Stomach (tissue), 8 donors: ENCODE measurements at regions not wholly inside any gene's neighbourhood (a gene's known extent, or its start where the extent isn't known, plus 50 kb on each side); places are given as distances from the start of the nearest gene placed in this dataset.

Experiments used
- DNase-seq, 2 donors: peaks; one replicate each; pipeline versions ENCODE4 v3.0.0 to v3.0.0-alpha.2; 2013 to 2019
- H3K27ac ChIP-seq, 5 donors: fragments of 200-600 bp in 4 of 5; sonication (generic) in 4 of 5; one replicate each; pipeline ENCODE4 v1.5.1; 2013 to 2019; ENCODE audit warnings: mild to moderate bottlenecking in 1 of 5, moderate library complexity in 1 of 5
- H3K27me3 ChIP-seq, 3 donors: fragments of 200-600 bp; sonication (generic); one replicate each; pipeline ENCODE4 v1.5.1; 2017 to 2019; ENCODE audit warnings: mixed run types in 1 of 3
- H3K36me3 ChIP-seq, 4 donors: fragments of 200-600 bp; sonication (generic); 1 replicate in 3 of 4; 2 replicates in 1 of 4; pipeline ENCODE4 v1.5.1; 2016 to 2019
- H3K4me1 ChIP-seq, 4 donors: fragments of 200-600 bp; sonication (generic); one replicate each; pipeline ENCODE4 v1.5.1; 2016 to 2019
- H3K4me3 ChIP-seq, 4 donors: fragments of 200-600 bp; sonication (generic) in 3 of 4; one replicate each; pipeline ENCODE4 v1.5.1; 2016 to 2019; ENCODE audit warnings: mild to moderate bottlenecking in 1 of 4
- H3K9me3 ChIP-seq, 4 donors: fragments of 200-600 bp; sonication (generic); one replicate each; pipeline ENCODE4 v1.5.1; 2016 to 2019
- CTCF ChIP-seq, 7 experiments: fragments of 450-650 bp in 4 of 7; fragments of 200-600 bp in 3 of 7; sonication (generic) in 3 of 7; IDR thresholded peaks; one replicate each; pipeline ENCODE4 v1.5.1; 2016 to 2019; ENCODE audit warnings: antibody characterized with exemption in 7 of 7, control low read depth in 2 of 7, mild to moderate bottlenecking in 1 of 7
- EP300 ChIP-seq: sonication (generic); formaldehyde crosslinking; IDR thresholded peaks from one replicate; pipeline ENCODE4 v1.6.1; 2017; ENCODE audit warnings: antibody characterized with exemption
- POLR2A ChIP-seq, 4 donors: fragments of 450-650 bp; IDR thresholded peaks; one replicate each; pipeline ENCODE4 v1.6.1; 2016; ENCODE audit warnings: antibody characterized with exemption in 4 of 4, control low read depth in 2 of 4, mild to moderate bottlenecking in 1 of 4, moderate library complexity in 1 of 4
- POLR2AphosphoS5 ChIP-seq, 3 donors: sonication (generic); formaldehyde crosslinking; IDR thresholded peaks; one replicate each; pipeline ENCODE4 v1.6.1; 2016; ENCODE audit warnings: antibody characterized with exemption in 3 of 3
- WGBS, 5 donors: extraction: QIAGEN DNeasy Blood & Tissue Kit in 3 of 5; methylation state at CpG; one replicate each; pipeline versions ENCODE4 v1.1.5 to v1.1.7; 2013 to 2018; 5-methylcytosine and 5-hydroxymethylcytosine counted together
- intact Hi-C: fragments of 100-400 bp; cut with DNase I; formaldehyde crosslinking; loops from one replicate; pipeline ENCODE4 v1.15.1; 2023; ENCODE audit warnings: low total_unique reads
- donor health status: healthy with polysubstance abuse.
- donor health status: Bipolar disorder and iron deficiency.
- donor health status: healthy.

DNA sequence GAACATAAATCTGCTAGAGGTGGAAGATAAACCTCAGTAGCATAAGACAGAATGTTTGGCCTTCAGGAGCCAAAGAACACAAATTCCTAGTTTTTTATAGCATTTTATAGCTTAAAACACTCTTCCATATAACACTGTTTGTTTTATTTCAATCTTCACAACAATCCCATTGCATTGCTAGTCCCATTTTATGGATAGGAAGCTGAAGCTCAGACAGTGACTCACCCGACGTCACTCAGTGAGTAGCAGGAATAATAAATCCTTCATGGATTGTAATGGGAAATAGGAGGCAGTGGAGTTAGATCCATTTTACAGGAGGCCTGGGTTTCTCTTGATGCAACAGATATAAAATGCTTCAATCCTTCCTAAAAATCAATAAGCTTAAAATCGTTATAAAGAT lies 217.5 kb downstream of the RAB28 start:
- H3K4me1 ChIP-seq: no peaks in the 10 kb centered on the region
- DNase-seq: no peak
- no peak for TF ChIP-seq CTCF (IDR thresholded peaks at IDR 0.05)
- no peak for TF ChIP-seq POLR2A (IDR thresholded peaks at IDR 0.05)
- TF ChIP-seq POLR2AphosphoS5 (IDR thresholded peaks at IDR 0.05): no peak
- TF ChIP-seq EP300: no peak
- H3K4me3 ChIP-seq: no peak overlapping the region
- no peak overlapping the region for H3K27ac ChIP-seq
- H3K27me3 ChIP-seq: no peaks in the 10 kb centered on the region
- intact Hi-C loops: no loop called here
- WGBS, 5 donors: 69 to 86% (median 83%) methylated on average over 3 of the region's 3 CpGs
- H3K36me3 ChIP-seq: no peaks in the 10 kb centered on the region
- H3K9me3 ChIP-seq: peaks cover 0 to 13% (median 6%) of the 10 kb centered on the region in 4 donors

DNA sequence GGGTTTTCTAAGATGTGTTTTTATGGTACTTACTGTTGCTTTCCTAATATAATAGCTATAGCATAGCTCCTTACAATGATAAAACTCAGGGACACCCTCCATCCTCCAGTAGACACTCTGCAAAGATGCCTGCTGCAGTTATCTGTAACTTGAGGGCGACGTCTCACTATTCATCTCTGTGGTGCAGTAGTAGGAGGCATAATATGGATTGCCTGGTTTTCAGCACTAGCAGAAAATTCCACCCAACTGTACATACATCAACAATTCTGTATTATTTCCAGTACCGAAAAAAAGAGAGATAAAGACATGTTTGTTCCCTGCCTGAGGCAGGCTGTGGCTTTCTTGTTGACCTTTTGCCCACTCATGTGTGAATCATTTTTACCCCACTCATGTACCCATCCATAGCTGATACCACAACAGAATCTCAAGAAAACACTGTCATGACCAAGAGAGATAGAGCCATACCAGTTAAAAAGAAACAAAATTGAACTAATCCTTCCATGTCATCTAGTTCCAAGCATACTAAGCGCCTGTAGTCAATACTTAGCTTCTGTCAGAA lies 220.1 kb downstream of the RAB28 start:
- intact Hi-C loops: no loop called here
- Histone ChIP-seq H3K9me3 (no peaks in the 10 kb centered on the region), H3K36me3 (no peaks in the 10 kb centered on the region), H3K4me1 (no peaks in the 10 kb centered on the region), H3K27me3 (no peaks in the 10 kb centered on the region), H3K4me3 (no peak overlapping the region), H3K27ac (no peak overlapping the region)
- WGBS, 5 donors: 80 to 91% (median 84%) methylated on average over 4 of the region's 4 CpGs
- TF ChIP-seq POLR2A (IDR thresholded peaks at IDR 0.05): no peak
- TF ChIP-seq CTCF (IDR thresholded peaks at IDR 0.05): no peak
- TF ChIP-seq EP300: no peak
- no peak for TF ChIP-seq POLR2AphosphoS5 (IDR thresholded peaks at IDR 0.05)
- no peak for DNase-seq

DNA sequence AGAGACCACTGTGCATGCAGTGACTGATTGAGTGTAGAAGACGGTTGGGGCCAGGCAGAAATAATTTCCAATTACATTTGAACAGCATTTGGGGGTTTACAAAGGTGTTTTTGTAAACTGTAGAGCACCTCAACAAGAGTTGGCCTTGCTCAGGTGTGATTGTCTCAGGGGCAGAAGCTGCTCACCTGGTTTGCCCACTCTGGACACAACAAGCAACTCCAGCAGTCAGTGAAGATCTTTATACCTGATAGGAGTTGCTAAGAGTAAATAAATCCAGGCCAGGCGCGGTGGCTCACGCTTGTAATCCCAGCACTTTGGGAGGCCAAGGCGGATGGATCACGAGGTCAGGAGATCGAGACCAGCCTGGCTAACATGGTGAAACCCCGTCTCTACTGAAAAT lies 221.3 kb downstream of the RAB28 start:
- Histone ChIP-seq H3K4me3 (no peak overlapping the region), H3K9me3 (no peaks in the 10 kb centered on the region), H3K4me1 (no peaks in the 10 kb centered on the region), H3K27ac (no peak overlapping the region), H3K27me3 (no peaks in the 10 kb centered on the region), H3K36me3 (no peaks in the 10 kb centered on the region)
- DNase-seq: no peak
- TF ChIP-seq POLR2AphosphoS5 (IDR thresholded peaks at IDR 0.05) (no peak), EP300 (no peak), CTCF (IDR thresholded peaks at IDR 0.05) (no peak), POLR2A (IDR thresholded peaks at IDR 0.05) (no peak)
- 81 to 93% (median 85%) methylated on average over 8 of the region's 8 CpGs for WGBS, 5 donors
- intact Hi-C loops: no loop called here

GRCh38 chr4:13261486-13262257 lies 222.5 kb downstream of the RAB28 start:
- Histone ChIP-seq H3K4me1 (no peaks in the 10 kb centered on the region), H3K27ac (no peak overlapping the region), H3K4me3 (no peak overlapping the region), H3K27me3 (no peaks in the 10 kb centered on the region), H3K36me3 (no peaks in the 10 kb centered on the region), H3K9me3 (no peaks in the 10 kb centered on the region)
- intact Hi-C loops: no loop called here
- TF ChIP-seq POLR2AphosphoS5 (IDR thresholded peaks at IDR 0.05) (no peak), POLR2A (IDR thresholded peaks at IDR 0.05) (no peak), CTCF (IDR thresholded peaks at IDR 0.05) (no peak), EP300 (no peak)
- 15 to 47% (median 25%) methylated on average over 1 of the region's 1 CpG for WGBS, 5 donors
- DNase-seq: no peak
